Esophagus muscularis mucosa (tissue), 4 donors: ENCODE measurements at regions not wholly inside any gene's neighbourhood (a gene's known extent, or its start where the extent isn't known, plus 50 kb on each side); places are given as distances from the start of the nearest gene placed in this dataset.

Source experiments
- CTCF ChIP-seq, 3 experiments: fragments of 200-600 bp in 2 of 3; fragments of 450-650 bp in 1 of 3; sonication (generic) in 2 of 3; IDR thresholded peaks; one replicate each; pipeline ENCODE4 v1.5.1; 2017 to 2019; ENCODE audit warnings: antibody characterized with exemption in 3 of 3, mild to moderate bottlenecking in 2 of 3, moderate library complexity in 1 of 3
- EP300 ChIP-seq: sonication (generic); formaldehyde crosslinking; IDR thresholded peaks from one replicate; pipeline ENCODE4 v1.6.1; 2017; ENCODE audit warnings: antibody characterized with exemption
- POLR2AphosphoS5 ChIP-seq, 2 donors: sonication (generic); formaldehyde crosslinking; IDR thresholded peaks; one replicate each; pipeline ENCODE4 v1.6.1; 2017; ENCODE audit warnings: antibody characterized with exemption in 2 of 2

- TF ChIP-seq CTCF (IDR thresholded peaks at IDR 0.05) (no peak), POLR2AphosphoS5 (IDR thresholded peaks at IDR 0.05) (no peak), EP300 (no peak)
These were observed 116.6 kb downstream of the LIPG start for GRCh38 chr18:49678440-49678839.
